EL (cell line): ENCODE measurements at regions not wholly inside any gene's neighbourhood (a gene's known extent, or its start where the extent isn't known, plus 50 kb on each side); places are given as distances from the start of the nearest gene placed in this dataset.

Source experiments
- DNase-seq: peaks from one replicate; pipeline ENCODE4 v3.0.0-alpha.2; 2016

DNA sequence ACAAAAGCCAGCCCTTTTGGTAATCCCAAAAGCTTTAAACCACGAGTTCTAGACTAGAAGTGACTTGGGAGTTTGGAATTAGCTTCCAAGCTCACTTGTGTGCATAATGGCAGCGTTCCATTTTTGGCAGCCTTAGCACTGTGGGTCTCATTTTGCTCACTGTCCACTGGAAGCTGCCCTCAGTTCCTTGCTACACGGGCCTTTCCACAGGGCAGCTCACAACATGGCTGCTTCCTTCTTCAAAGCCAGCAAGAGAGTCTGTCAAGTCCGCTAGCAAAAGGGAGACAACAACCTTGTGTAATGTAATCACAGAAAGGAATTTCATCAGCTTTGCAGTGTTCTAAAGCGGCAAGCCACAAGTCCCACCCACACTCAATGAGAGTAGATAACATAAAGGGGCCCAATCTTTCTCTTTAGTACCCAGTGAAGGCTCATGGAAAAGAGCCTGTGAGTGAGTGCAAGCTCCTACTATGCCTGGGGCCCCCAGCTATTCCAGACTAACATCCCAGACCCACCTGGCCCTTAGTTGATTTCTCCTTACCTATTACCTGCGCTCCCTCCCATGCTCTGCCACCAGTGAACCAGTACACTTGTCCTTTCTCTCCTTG is 168.5 kb upstream of the FOXN2 start:
- DNase-seq = no peak

DNA sequence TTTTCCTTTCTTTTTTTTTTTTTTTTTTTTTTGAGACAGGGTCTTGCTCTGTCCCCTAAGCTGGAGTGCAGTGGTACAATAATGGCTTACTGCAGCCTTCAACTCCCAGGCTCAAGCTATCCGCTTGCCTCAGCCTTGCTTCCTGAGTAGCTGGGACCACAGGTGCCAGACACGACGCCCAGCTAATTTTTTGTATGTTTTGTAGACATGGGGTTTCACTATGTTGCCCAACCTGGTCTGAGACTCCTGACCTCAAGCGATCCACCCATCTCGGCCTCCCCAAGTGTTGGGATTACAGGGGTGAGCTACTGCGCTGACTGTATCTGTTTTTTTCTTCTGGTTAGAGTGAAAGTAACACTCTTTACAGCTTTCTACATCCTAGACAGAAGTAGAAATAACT is 167.9 kb upstream of the FOXN2 start:
- DNase-seq = no peak

DNA sequence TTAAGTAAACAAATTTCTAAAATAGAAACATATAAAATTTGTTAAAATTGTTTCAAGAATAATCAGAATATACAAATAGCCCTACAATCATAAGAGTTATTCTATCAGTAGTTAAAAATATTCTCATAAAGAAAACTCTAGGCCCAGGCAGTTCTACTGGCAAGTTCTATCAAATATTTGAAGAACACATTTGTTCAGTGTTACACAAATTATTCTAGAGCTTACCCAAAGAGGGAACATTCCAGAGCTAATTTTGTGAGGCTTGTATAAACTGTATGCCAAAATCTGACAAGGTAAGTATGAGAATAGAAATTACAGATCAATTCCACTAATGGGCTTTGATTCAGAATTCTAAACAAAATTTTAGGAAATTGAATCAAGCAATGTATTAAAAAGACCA is 166.8 kb upstream of the FOXN2 start:
- DNase-seq = no peak

DNA sequence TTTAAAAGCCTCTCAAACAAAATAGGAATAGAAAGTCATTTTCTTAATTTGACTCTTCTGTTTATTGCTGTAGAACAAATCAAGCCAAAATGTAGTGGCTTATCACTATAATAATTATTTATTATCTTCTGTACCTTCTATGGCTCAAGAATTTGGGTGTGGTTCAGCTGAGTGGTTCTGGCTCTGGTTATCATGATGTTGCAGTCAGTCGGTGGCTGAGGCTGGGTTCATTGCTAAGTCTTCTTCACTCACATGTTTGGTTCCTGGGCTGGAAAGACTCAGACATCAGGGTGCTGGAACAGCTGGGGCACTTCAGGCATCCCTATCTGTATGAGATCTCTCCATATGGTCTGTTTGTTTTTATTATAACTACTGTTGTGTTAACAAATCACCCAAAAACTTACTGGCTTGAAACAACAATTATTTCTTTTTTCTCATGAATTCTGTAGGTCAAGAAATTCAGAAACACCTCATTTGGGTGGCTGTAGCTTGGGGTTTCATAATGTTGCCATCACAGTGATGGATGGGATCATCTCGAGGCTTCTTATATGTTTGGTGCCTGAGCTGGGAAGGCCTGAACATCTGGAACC is 165.5 kb upstream of the FOXN2 start:
- no peak for DNase-seq

DNA sequence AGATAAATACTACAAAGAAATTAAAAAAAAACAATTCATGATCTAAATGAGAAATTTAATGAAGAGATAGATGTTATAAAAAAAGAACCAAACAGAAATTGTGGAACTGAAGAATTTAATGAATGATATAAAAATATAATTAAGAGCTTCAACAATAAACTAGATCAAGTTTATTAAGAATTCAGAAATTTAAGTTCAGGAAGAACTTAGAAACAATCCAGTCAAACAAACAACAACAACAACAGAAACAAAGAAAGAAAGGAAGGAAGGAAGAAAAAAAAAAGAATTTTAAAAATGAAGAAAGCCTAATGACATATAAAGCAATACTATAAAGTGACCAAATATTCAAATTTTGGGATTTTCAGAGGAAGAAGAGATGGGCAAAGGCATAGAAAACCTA is 157.3 kb upstream of the FOXN2 start:
- DNase-seq = no peak

DNA sequence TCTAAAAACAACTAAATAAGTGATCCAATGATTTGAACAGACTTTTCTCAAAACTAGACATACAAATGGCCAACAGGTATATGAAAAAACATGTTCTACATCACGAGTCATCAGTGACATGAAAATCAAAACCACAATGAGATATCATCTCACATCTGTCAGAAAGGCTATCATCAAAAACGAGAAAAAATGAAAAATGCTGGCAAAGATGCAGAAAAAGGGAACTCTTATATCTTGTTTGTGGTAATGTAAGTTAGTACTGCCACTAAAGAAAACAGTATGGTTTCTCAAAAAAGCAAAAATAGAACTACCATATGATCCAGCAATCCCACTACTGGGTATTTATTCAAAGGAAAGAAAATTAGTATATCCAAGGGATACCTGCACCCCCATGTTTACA is 152.9 kb upstream of the FOXN2 start:
- DNase-seq = no peak

DNA sequence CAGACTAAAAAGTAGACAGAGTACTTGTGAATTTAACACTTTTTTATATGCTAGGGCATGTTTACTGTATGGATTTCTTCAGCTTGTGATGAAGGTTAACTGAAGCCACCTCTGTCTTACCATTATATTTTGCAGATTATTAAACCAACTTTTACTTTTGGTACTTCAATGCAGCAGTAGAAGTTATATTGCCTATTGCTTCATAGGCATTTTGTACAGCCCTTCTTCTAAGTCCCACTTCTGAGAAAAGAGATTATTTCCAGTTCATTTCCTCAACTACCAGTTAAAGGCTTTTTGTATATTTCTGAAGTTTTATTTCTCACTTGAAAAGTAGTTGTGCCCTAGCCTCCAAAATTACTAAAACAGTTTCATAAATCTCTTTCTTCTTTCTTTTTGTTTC is 151.7 kb upstream of the FOXN2 start:
- no peak for DNase-seq

DNA sequence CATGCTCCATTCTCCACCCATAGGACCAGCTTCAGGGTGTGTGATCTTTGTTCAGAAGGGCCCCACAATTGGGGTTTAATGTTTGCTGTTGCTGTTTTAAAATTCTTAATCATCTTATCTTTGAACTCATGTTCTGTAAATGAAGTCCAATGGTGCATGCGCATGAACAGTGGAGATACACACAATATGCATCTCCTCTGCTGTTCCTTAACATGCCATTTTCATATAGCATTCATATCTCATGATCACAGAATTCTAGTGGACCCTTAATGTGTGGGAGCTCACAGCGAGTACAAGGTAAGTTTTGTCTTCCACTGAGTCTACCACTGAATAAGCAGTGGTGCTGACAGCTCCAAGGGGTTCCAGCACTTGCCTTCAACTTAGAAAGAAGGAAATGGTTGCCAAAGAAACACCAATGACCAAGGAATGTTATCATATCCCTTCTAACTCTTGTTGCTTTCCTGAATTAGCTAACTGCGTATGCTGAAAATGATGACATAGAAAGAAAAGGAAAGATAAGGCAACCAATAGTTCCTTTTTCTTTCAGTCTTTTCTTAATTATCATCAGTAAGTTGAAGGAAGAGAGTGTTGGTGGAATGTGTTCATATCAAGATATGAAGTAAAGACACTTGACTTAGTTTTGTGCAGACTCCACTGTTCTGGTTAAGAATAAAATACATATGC is 149.3 kb upstream of the FOXN2 start:
- DNase-seq = no peak

DNA sequence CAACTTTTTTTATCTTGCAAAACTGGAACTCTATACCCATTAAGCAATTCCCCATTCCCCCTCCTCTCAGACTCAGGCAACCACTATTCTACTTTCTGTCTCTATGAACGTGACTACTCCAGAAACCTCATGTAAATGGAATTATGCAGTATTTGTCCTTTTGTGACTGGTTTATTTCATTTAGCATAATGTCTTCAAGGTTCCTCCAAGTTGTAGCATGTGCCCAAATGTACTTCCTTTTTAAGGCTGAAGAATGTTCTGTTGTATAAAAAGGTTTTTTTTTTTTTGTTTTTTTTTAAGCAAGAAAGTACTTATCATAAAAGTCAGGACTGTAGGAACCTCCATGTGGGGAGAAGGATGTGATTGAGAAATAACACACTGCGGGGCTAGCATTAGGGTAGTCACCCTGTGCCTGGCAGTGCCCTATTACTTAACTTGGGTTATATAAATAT is 145.3 kb upstream of the FOXN2 start:
- DNase-seq = no peak

DNA sequence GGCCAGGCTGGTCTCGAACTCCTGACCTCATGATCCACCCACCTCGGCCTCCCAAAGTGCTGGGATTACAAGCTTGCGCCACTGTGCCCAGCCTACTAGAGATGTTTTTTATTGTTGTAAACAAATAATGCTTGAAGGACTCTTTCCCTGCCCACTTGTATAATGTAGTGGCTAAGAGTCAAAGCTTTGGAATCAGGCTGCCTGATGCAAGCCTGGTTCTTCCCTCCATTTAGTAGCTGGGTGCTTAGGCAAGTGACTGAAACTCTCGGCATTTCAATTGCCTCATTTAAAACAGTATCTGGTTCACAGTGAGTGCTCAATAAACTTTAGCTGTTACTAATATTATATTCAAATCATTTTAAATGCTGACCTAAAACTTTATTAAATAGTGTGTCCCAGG is 144.2 kb upstream of the FOXN2 start:
- no peak for DNase-seq

DNA sequence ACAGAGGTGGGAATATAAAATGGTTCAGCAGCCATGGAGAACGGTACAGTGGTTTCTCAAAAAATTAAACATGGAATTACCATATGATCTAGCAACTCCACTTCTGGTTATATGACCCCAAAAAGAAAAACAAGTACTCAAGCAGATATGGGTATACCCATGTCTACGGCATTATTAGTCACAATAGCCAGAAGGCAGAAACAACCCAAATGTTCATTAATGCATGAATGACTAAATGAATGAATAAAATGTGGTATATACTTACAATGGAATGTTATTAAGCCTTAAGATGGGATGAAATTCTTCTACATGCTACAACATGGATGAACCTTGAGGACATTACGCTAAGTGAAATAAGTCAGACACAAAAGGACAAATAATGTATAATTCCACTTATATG is 141.3 kb upstream of the FOXN2 start:
- DNase-seq = peak; percentile 50

DNA sequence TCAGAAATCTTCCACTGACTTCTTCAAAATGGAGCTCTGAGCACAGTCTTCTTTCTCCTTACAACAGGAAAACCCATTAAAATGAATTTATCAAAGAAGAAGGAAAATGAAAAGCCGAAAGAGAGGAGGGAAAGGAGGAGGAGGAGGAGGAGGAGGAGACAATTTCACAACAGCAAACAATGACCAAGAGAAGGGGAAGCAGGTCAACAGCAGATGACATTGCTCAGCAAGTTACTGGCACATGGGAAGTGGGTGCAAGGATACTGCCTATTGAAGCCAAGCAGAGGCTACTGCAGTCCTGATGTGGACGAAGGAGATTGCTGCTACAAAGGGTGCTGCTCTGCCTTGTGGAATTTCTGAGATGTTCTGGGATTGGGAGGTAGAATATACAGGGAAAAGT is 140.0 kb upstream of the FOXN2 start:
- DNase-seq = no peak

DNA sequence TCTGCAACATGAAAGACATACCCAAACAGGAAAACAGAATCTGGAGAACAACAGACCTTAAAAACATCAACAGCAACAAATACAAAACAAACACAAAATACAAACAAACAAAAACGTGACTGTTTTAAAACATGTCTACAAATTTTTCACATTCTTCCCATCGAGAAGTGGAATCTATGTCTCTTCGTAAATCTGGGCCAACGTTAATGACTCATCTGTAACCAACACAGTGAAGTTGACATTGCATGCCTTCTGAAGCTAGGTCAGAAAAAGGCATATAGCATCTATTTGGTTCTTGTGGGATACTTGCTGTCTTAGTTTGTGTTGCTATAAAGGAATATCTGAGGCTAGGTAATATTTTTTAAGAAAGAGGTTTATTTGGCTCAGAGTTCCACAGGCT is 139.2 kb upstream of the FOXN2 start:
- peak; percentile 78 for DNase-seq

DNA sequence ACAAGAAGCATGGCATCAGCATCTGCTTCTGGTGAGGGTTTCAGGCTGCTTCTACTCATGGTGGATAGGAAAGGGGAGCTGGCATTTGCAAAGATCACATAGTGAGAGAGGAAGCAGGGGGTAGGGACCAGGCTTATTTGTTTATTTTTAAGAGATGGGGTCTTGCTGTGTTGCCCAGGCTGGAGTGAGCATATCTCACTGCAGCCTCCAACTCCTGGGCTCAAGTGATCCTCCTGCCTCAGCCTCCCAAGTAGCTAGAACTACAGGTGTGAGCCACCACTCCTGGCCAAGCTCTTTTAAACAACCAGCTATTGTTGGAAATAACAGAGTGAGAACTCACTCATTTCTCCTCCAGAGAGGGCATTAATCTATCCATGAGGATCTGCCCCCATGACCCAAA is 138.8 kb upstream of the FOXN2 start:
- DNase-seq = no peak

DNA sequence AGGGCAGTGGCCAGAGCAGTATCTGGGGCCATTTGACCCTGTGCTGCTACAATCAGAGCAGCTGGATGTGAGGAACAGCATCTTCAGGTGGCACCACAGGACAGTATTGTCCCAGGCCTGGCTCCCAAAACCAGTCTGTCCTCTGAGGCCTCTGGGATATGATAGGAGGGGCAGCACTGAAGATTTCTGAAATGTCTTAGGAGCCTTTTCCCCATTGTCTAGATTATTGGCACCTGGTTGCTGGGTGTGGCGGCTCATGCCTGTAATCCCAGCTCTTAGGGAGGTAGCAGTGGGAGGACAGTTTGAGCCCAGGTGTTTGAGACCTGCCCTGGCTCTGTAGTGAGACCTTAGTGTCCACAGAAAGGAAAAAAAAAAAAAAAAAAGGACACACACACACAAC is 137.6 kb upstream of the FOXN2 start:
- no peak for DNase-seq

DNA sequence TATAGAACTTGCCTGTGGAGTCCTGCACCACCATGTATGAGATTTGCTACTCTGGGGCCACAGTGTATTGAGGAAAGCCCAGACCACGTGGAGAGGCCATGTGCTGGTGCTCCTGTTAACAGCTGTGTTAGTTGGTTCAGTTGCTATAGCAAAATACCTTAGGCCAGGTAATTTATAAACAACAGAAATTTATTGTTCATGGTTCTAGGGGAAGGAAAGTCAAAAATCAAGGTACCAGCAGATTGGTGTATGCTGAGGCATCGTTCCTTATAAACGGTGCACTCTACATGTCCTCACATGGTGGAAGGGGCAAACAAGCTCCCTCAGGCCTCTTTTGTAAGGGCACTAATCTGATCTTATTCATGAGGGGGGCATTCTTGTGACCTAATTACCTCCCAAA is 135.9 kb upstream of the FOXN2 start:
- no peak for DNase-seq

DNA sequence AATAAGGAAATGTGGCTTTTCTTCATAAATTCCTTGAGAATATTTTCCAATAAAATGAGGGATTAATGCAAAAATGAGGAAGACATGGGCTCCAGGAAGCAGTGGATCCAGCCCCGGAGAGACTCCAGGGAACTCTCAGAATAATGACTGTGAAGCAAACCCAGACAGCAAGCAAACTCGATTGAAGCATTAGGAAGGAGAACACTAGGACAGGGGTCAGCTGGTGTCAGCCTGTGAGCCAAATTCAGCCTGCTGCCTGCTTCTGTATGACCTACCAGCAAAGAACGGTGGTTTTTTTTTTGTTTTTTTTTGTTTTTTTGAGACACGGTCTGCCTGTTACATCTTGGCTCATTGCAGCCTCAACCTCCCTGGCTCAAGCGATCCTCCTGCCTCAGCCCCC is 133.9 kb upstream of the FOXN2 start:
- no peak for DNase-seq

DNA sequence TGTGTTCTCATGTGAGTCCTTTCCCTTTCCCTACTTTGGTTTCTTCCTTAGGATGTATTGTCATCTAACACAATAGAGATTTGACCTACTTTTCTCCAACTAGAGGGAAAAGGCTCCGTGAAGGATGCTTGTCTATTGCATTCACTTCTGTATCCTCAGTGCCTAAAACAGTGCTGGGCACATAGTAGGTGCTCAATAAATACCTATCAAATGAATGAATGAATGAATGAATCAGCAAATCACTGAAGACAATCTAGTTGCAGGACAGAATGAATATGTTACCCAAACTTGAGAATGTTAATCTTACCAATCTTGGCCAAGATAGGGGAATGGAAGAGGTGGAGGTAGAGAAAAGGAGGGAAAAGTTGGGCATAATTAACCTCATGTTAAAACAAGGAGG is 131.2 kb upstream of the FOXN2 start:
- DNase-seq = no peak

DNA sequence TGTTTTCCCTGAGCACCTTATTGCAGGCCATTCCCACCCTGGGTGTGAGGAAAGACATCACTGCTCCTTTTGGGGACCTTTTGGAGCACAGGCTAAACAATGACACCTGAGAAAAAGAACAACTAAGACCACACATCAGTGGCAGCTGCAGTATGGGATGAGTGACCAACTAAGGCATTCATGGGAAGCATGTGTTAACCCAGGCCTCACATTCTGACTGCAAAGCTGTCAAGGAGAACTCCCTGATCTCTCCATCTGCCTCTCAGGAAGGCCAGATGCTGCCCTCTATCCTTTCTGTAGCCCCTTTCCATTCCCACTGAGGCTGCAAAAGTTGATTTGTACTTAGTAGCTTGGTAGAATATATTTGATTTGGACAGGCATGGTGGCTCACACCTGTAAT is 130.5 kb upstream of the FOXN2 start:
- no peak for DNase-seq

DNA sequence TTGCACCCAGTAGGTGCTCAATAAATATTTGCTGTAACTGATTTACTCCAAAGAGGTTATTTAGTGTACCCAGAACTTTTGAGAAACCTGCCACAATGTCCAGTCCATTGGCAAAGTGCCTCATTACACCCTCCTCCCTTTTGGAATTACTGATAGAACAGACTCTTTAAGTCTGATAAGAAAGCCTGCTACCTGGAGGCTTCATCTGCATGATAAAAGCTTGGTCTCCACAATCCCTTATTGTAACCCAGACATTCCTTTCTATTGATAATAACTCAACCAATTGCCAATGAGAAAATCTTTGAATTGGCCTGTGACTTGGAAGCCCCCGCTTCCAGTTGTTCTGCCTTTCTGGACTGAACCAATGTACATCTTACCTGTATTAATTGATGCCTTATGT is 127.0 kb upstream of the FOXN2 start:
- DNase-seq = no peak

DNA sequence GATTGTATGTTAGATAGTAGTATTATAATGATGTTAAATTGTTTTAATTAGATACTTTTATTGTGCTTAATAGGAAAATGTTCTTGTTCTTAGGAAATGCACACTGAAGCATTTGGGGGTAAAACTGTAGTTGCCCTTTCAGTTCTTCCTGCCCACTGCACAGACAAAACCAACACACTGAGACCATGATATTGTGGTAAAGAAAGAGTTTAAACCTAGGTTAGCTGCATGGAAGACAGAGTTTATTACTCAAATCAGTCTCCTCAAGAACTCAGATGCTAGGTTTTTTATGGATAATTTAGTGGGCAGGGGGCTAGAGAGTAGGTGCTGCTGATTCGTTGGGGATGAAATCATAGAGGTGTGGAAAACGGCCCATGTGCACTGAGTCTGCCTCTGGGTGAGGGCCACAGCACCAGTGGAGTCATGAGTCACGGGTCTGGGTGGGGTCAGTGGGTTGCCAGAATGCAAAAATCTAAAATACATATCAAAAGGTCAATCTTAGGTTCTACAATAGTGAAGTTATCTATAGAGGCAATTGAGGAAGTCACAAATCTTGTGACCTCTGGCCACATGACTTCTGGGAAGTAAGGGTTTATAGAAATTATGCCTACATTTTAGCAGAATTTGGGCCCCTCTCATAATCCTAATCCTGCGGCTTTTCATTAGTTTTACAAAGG is 124.8 kb upstream of the FOXN2 start:
- no peak for DNase-seq

DNA sequence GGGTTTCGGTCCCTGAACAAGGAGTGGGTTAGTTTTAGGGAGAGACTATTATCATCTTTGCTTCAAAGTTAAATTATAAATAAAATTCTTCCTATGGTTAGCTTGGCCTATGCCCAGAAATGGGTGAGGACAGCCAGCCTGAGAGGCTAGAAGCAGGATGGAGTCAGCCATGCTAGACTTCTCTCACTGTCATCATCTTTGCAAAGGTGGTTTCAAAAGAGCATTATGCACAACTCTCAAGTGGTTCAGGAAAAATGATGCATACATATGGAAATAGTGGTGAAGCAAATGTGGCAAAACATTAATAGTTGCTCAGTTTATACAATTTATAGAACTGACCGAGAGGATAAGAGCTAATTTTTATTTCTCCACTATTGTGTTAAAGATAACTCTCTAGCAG is 124.3 kb upstream of the FOXN2 start:
- DNase-seq = no peak

DNA sequence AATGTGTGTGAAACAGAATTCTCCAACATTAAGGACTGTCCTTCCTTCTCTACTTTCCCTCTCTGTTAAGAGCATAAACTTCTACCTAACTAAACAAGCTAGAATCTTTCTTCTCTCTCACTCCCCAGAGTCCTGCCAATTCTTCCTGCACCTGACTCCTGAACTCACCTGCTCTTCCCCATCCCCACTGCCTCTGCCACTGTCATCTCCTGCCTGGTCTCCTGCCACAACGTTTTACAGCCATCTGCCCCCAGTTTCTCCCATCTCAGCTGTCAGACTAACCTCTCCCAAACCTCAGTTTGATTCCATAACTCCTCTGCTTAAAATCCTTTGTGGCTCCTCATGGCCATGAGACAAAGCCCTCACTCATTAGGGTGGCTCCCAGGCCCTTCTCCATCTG is 119.8 kb upstream of the FOXN2 start:
- no peak for DNase-seq

DNA sequence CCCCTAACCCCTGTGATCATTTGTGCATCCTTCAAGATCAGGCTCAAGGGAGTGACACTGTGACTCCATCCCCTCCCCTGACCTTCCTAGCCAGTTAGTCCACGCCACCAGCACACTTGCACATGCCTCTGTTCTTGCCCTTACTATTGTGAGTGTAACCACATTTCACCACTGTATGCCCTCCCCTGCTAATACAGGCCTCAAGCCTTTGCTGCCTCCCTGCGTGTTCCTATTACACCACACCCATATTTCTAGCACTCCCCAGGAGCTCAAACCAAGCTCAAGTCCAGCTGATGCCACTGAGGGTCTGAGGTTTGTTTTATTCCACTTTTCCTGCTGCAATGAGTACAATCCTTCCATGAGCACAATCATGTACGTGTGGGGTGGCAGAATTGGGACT is 119.3 kb upstream of the FOXN2 start:
- DNase-seq = no peak
